Peyer's patch (tissue), 4 donors: ENCODE measurements at regions not wholly inside any gene's neighbourhood (a gene's known extent, or its start where the extent isn't known, plus 50 kb on each side); places are given as distances from the start of the nearest gene placed in this dataset.

Source experiments
- DNase-seq, 3 donors: peaks; one replicate each; pipeline ENCODE4 v3.0.0-alpha.2; 2017 to 2019
- H3K27ac ChIP-seq, 4 donors: fragments of 200-600 bp; sonication (generic); one replicate each; pipeline ENCODE4 v1.5.1; 2016 to 2019
- H3K27me3 ChIP-seq, 2 donors: fragments of 200-600 bp; sonication (generic); one replicate each; pipeline ENCODE4 v1.5.1; 2019
- H3K36me3 ChIP-seq, 3 donors: fragments of 200-600 bp; sonication (generic); one replicate each; pipeline ENCODE4 v1.5.1; 2016 to 2019
- H3K4me1 ChIP-seq, 4 donors: fragments of 200-600 bp; sonication (generic); one replicate each; pipeline ENCODE4 v1.5.1; 2016 to 2019
- H3K4me3 ChIP-seq, 4 donors: fragments of 200-600 bp; sonication (generic); 1 replicate in 3 of 4; 2 replicates in 1 of 4; pipeline ENCODE4 v1.5.1; 2016 to 2019; ENCODE audit warnings: mild to moderate bottlenecking in 1 of 4
- H3K9me3 ChIP-seq, 4 donors: fragments of 200-600 bp; sonication (generic); one replicate each; pipeline ENCODE4 v1.5.1; 2016 to 2019; ENCODE audit warnings: mild to moderate bottlenecking in 1 of 4
- POLR2A ChIP-seq, 2 donors: fragments of 450-650 bp; IDR thresholded peaks; one replicate each; pipeline ENCODE4 v1.5.1; 2017; ENCODE audit warnings: antibody characterized with exemption in 2 of 2, mild to moderate bottlenecking in 2 of 2, moderate library complexity in 2 of 2
- TF ChIP-seq, protein P1 (sequence below), 6 experiments: fragments of 450-650 bp in 4 of 6; fragments of 200-600 bp in 2 of 6; sonication (generic) in 1 of 6; IDR thresholded peaks; one replicate each; pipeline ENCODE4 v1.5.1; 2017 to 2019; ENCODE audit warnings: antibody characterized with exemption in 6 of 6, mild to moderate bottlenecking in 3 of 6, moderate library complexity in 1 of 6

- no peak for DNase-seq
- H3K27me3 ChIP-seq: no peaks in the 10 kb centered on the region
- no peaks in the 10 kb centered on the region for H3K4me1 ChIP-seq
- H3K9me3 ChIP-seq: no peaks in the 10 kb centered on the region
- TF ChIP-seq POLR2A (IDR thresholded peaks at IDR 0.05): no peak
- TF ChIP-seq, protein P1, sequence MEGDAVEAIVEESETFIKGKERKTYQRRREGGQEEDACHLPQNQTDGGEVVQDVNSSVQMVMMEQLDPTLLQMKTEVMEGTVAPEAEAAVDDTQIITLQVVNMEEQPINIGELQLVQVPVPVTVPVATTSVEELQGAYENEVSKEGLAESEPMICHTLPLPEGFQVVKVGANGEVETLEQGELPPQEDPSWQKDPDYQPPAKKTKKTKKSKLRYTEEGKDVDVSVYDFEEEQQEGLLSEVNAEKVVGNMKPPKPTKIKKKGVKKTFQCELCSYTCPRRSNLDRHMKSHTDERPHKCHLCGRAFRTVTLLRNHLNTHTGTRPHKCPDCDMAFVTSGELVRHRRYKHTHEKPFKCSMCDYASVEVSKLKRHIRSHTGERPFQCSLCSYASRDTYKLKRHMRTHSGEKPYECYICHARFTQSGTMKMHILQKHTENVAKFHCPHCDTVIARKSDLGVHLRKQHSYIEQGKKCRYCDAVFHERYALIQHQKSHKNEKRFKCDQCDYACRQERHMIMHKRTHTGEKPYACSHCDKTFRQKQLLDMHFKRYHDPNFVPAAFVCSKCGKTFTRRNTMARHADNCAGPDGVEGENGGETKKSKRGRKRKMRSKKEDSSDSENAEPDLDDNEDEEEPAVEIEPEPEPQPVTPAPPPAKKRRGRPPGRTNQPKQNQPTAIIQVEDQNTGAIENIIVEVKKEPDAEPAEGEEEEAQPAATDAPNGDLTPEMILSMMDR (IDR thresholded peaks at IDR 0.05): no peak
- H3K27ac ChIP-seq: no peak overlapping the region
- H3K36me3 ChIP-seq: no peaks in the 10 kb centered on the region
- no peak overlapping the region for H3K4me3 ChIP-seq
Measured at GRCh38 chr1:112054510-112054909, 65.0 kb upstream of the KCND3 start.

DNA sequence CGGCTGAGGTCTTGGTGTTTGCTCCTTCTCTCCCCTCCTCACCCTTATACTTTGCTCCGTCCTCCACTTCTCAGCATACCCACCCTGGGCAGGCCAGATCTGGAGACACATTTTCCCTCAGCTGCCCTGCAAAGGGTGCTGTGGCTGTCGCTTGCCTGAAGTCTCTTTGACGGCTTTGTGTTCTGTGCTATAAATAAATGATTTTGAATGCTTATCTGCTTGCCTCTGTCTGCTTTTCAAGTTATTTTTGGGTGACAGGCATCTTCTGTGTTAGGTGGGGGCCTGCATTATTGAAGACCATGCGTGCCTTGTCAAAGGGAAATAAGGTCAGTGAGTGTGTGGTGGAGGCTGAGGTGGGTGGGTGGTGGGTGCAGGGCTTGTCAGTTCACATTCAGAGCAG is 66.9 kb upstream of the KCND3 start:
- TF ChIP-seq, protein P1 (IDR thresholded peaks at IDR 0.05): no peak
- no peak for TF ChIP-seq POLR2A (IDR thresholded peaks at IDR 0.05)
- DNase-seq: no peak
- Histone ChIP-seq H3K27ac (no peak overlapping the region), H3K4me1 (no peaks in the 10 kb centered on the region), H3K9me3 (no peaks in the 10 kb centered on the region), H3K36me3 (no peaks in the 10 kb centered on the region), H3K27me3 (no peaks in the 10 kb centered on the region), H3K4me3 (no peak overlapping the region)

DNA sequence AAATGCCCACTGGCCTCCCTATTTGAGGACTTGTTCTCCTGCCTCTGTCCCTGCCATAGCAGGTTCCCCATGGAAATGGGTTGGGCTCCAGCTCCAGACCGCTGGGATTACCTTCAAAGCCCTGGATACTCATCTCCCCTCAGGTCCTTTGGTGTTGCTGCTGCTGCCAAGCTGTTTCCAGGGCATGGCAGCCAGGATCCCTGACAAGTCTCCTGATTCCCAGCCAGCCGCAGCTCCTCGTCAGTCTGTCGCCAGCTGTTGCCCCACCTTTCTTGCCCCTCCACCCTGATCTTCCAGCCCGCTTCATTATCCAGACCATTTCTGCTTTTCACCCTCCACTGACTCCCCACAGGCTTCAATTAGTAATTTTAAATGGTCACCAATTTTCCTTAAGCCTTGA is 68.3 kb upstream of the KCND3 start:
- H3K9me3 ChIP-seq: no peaks in the 10 kb centered on the region
- H3K27me3 ChIP-seq: no peaks in the 10 kb centered on the region
- H3K27ac ChIP-seq: no peak overlapping the region
- H3K4me1 ChIP-seq: no peaks in the 10 kb centered on the region
- no peak for DNase-seq
- TF ChIP-seq POLR2A (IDR thresholded peaks at IDR 0.05): no peak
- TF ChIP-seq, protein P1 (IDR thresholded peaks at IDR 0.05): no peak
- H3K36me3 ChIP-seq: no peaks in the 10 kb centered on the region
- no peak overlapping the region for H3K4me3 ChIP-seq

- H3K4me1 ChIP-seq: no peaks in the 10 kb centered on the region
- TF ChIP-seq, protein P1 (IDR thresholded peaks at IDR 0.05): no peak
- no peak for TF ChIP-seq POLR2A (IDR thresholded peaks at IDR 0.05)
- no peaks in the 10 kb centered on the region for H3K9me3 ChIP-seq
- no peak overlapping the region for H3K4me3 ChIP-seq
- no peak overlapping the region for H3K27ac ChIP-seq
- no peaks in the 10 kb centered on the region for H3K27me3 ChIP-seq
- H3K36me3 ChIP-seq: no peaks in the 10 kb centered on the region
- DNase-seq: no peak
Measured at GRCh38 chr1:112058815-112059450, 69.5 kb upstream of the KCND3 start.

GRCh38 chr1:112059679-112060078 is 70.2 kb upstream of the KCND3 start:
- H3K27ac ChIP-seq: no peak overlapping the region
- no peak overlapping the region for H3K4me3 ChIP-seq
- H3K9me3 ChIP-seq: no peaks in the 10 kb centered on the region
- H3K4me1 ChIP-seq: no peaks in the 10 kb centered on the region
- TF ChIP-seq POLR2A (IDR thresholded peaks at IDR 0.05): no peak
- TF ChIP-seq, protein P1 (IDR thresholded peaks at IDR 0.05): no peak
- H3K27me3 ChIP-seq: no peaks in the 10 kb centered on the region
- no peak for DNase-seq
- H3K36me3 ChIP-seq: no peaks in the 10 kb centered on the region

DNA sequence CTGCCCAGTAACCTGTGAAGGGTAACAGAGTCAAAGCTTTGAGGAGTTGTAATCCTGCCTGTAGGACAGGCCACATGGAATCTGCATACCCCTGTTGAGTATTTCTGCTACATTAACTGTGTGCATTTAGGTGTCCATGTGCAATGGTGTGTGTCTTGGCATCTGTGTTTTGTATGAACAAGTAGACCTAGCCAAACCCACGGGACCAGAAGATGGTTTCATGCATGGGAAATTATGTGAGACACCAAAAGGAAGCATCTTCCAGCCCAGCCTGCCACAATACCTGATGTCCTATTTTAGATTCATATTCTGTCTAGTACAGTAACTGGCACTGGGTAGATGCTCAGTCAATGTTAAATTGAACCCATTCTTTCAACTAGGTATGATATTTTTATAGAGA is 70.8 kb upstream of the KCND3 start:
- TF ChIP-seq POLR2A (IDR thresholded peaks at IDR 0.05): no peak
- TF ChIP-seq, protein P1 (IDR thresholded peaks at IDR 0.05): no peak
- Histone ChIP-seq H3K4me1 (no peaks in the 10 kb centered on the region), H3K9me3 (no peaks in the 10 kb centered on the region), H3K27ac (no peak overlapping the region), H3K4me3 (no peak overlapping the region), H3K27me3 (no peaks in the 10 kb centered on the region), H3K36me3 (no peaks in the 10 kb centered on the region)
- no peak for DNase-seq
